ENCODE measurements at regions not wholly inside any gene's neighbourhood (a gene's known extent, or its start where the extent isn't known, plus 50 kb on each side); places are given as distances from the start of the nearest gene placed in this dataset.

DNA sequence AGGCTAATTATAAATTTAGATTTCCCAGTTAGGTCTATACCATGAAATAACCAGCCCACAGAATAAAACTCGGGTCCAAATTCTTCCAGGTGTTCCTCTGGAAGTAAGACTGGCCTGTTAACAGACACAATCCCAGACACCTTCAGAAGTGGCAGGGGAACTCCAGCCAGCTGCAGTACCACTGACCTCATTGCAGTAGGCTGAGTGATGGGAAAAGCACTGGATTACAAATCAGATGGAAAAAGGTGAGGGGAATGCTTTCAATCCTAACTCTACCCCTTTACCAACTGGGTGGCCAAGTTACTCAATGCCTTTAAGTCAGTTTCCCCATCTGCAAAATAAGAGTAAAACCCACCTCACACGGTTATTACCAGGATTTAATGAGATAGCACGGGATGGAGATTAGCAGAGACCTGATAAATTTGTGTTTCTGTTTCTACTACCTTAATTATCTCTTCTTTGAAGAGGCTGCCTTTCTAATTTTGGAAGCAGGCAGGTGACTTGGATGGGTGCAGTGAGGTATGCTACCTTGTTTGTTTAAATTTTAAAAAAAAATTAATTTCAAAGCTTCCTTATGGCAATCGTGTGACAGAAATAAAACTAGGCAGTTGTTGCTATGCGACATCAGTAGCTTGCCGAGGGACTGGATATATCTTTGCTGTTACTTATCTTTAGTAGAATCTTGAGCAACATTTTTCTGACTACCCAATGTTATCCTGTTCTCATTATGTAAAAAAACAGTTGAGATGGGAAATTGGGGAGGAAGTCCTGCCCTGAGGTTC lies 167.3 kb upstream of the GRIN2B start:
- Histone ChIP-seq H3K4me1 (ENCODE audit: control insufficient read depth in 2 of 3, insufficient read depth in 2 of 3, low read depth in 1 of 3, low read length in 3 of 3) (no peaks in the 10 kb centered on the region), H3K4me3 (ENCODE audit: low read length in 3 of 3) (no peak overlapping the region), H3K9me3 (ENCODE audit: control insufficient read depth in 2 of 3, insufficient read depth in 1 of 3, low read length in 3 of 3) (no peaks in the 10 kb centered on the region), H3K27ac (ENCODE audit: low read depth in 2 of 2, low read length in 2 of 2) (no peak overlapping the region), H3K27me3 (ENCODE audit: control insufficient read depth, insufficient read depth, low read length) (no peaks in the 10 kb centered on the region), H3K9ac (ENCODE audit: low read length in 3 of 3) (no peak overlapping the region), H3K36me3 (ENCODE audit: control insufficient read depth in 2 of 3, insufficient read depth in 3 of 3, low read length in 3 of 3) (no peaks in the 10 kb centered on the region)
- TF ChIP-seq, protein P1, sequence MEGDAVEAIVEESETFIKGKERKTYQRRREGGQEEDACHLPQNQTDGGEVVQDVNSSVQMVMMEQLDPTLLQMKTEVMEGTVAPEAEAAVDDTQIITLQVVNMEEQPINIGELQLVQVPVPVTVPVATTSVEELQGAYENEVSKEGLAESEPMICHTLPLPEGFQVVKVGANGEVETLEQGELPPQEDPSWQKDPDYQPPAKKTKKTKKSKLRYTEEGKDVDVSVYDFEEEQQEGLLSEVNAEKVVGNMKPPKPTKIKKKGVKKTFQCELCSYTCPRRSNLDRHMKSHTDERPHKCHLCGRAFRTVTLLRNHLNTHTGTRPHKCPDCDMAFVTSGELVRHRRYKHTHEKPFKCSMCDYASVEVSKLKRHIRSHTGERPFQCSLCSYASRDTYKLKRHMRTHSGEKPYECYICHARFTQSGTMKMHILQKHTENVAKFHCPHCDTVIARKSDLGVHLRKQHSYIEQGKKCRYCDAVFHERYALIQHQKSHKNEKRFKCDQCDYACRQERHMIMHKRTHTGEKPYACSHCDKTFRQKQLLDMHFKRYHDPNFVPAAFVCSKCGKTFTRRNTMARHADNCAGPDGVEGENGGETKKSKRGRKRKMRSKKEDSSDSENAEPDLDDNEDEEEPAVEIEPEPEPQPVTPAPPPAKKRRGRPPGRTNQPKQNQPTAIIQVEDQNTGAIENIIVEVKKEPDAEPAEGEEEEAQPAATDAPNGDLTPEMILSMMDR (IDR thresholded peaks at IDR 0.05; ENCODE audit: borderline replicate concordance, extremely low read depth, insufficient read depth): no peak
- intact Hi-C loops (cut with DNase I): no loop called here
- FAIRE-seq (no peak), DNase-seq (no peak)

DNA sequence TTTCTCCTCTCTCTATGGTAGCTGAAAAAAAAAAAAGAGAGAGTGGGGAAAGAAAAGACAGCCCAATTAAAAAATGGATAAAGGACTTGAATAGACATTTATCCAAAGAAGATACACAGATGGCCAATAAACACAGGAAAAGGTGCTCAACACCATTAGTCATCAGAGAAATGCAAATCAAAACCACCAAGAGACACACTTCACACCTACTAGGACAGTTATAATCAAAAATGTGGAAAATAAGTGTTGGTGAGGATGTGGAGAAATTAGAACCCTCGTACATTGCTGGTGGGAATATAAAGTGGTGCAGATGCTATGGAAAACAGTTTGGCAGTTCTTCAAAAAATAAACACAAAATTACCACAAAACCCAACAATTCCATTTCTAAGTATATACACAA lies 172.4 kb upstream of the GRIN2B start:
- H3K9ac ChIP-seq (ENCODE audit: low read length in 3 of 3): no peak overlapping the region
- H3K4me3 ChIP-seq (ENCODE audit: low read length in 3 of 3): no peak overlapping the region
- no peaks in the 10 kb centered on the region for H3K4me1 ChIP-seq (ENCODE audit: control insufficient read depth in 2 of 3, insufficient read depth in 2 of 3, low read depth in 1 of 3, low read length in 3 of 3)
- no peaks in the 10 kb centered on the region for H3K36me3 ChIP-seq (ENCODE audit: control insufficient read depth in 2 of 3, insufficient read depth in 3 of 3, low read length in 3 of 3)
- TF ChIP-seq, protein P1 (IDR thresholded peaks at IDR 0.05; ENCODE audit: borderline replicate concordance, extremely low read depth, insufficient read depth): no peak
- H3K27me3 ChIP-seq (ENCODE audit: control insufficient read depth, insufficient read depth, low read length): no peaks in the 10 kb centered on the region
- intact Hi-C loops (cut with DNase I): no loop called here
- H3K27ac ChIP-seq (ENCODE audit: low read depth in 2 of 2, low read length in 2 of 2): no peak overlapping the region
- FAIRE-seq: no peak
- no peak for DNase-seq
- peaks cover 0 to 3% (median 0%) of the 10 kb centered on the region in 3 donors for H3K9me3 ChIP-seq (ENCODE audit: control insufficient read depth in 2 of 3, insufficient read depth in 1 of 3, low read length in 3 of 3)

DNA sequence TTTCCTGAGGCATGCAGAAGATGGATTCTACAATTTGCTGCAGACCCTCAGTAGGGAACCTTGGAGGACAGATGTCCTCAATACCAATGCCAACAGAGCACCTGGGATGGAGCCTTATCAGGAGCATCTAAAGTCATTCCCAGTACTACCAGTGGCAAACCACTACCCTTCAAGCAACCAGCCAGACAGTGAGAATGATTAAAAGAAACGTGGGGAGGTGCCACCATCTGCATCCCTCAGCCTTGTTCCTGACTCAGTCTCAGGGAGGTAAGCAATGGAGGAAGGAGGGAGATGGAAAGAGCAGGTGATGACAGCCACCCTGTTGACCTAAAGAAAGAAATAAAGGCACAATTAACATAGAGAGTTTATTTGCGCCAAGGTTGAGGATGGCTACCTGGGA lies 175.2 kb upstream of the GRIN2B start:
- Histone ChIP-seq H3K4me1 (ENCODE audit: control insufficient read depth in 2 of 3, insufficient read depth in 2 of 3, low read depth in 1 of 3, low read length in 3 of 3) (no peaks in the 10 kb centered on the region), H3K36me3 (ENCODE audit: control insufficient read depth in 2 of 3, insufficient read depth in 3 of 3, low read length in 3 of 3) (no peaks in the 10 kb centered on the region), H3K27ac (ENCODE audit: low read depth in 2 of 2, low read length in 2 of 2) (no peak overlapping the region), H3K27me3 (ENCODE audit: control insufficient read depth, insufficient read depth, low read length) (no peaks in the 10 kb centered on the region), H3K4me3 (ENCODE audit: low read length in 3 of 3) (no peak overlapping the region), H3K9ac (ENCODE audit: low read length in 3 of 3) (no peak overlapping the region), H3K9me3 (ENCODE audit: control insufficient read depth in 2 of 3, insufficient read depth in 1 of 3, low read length in 3 of 3) (peaks cover 0 to 3% (median 0%) of the 10 kb centered on the region in 3 donors)
- no peak for FAIRE-seq
- TF ChIP-seq, protein P1 (IDR thresholded peaks at IDR 0.05; ENCODE audit: borderline replicate concordance, extremely low read depth, insufficient read depth): no peak
- intact Hi-C loops (cut with DNase I): no loop called here
- DNase-seq: no peak
